GM21381 (cell line): ENCODE measurements at regions not wholly inside any gene's neighbourhood (a gene's known extent, or its start where the extent isn't known, plus 50 kb on each side); places are given as distances from the start of the nearest gene placed in this dataset.

Source experiments
- ATAC-seq: cut with Tn5 transposase; IDR thresholded peaks from one replicate; pipeline ENCODE4 v1.9.1; 2021; ENCODE audit warnings: mild to moderate bottlenecking, moderate library complexity; ENCODE audit not compliant: unreplicated experiment

DNA sequence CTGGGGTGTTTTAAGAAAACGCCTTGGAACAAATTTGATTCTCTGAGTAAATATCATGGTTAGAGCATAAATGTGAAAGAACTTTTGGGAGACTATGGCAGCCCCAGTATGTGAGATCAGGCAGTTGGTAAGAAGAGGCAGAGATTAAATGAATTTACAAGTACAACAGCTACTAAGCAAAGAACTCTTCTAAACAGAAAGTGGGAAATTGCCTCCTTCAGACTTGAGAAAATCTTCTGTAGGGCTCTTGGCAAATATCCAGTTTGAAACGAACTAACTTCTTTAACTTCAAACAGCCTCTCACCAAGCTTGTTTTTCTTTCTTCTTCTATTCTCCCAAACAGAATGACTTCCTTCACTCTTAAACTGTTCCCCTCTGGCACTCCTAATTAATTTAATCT lies 337.7 kb downstream of the SIPA1L2 start:
- no peak for ATAC-seq

DNA sequence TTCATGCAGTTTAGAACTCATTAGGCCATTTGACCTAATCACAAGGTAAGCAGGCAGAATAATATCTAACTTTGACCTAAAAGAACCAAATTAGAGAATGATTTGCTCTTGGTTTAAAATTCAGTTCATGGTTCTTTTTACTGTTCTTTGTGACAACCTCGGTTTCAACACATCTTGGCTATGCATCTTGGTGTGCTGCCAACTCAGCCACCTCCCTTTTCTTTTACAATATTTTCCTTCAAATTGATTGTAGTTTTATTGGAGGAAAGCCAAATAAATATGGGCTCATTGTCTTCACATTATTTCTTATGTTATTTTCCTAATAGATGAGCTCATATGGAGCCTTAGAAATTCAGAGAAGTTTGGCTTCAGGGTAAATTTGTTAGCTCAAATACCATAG lies 338.3 kb downstream of the SIPA1L2 start:
- no peak for ATAC-seq

DNA sequence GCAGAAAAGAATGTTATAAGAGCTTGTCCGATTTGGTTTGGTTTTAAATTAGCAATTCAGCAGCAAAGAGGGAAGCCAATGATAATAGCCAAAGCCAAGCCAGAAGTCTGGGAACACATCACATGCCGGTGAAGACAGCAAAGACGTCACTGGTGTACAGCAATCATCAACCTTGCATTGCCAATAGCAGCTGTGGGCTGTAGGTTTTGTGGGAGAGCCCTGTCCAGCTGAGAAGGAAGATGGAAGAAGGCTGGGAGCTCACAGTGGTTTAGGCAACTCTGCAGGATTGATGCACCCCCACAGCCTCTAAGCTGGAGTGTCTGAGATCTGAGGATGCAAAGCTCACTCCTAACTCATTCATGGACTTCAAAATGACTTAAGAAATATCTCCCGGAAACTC lies 338.7 kb downstream of the SIPA1L2 start:
- no peak for ATAC-seq

DNA sequence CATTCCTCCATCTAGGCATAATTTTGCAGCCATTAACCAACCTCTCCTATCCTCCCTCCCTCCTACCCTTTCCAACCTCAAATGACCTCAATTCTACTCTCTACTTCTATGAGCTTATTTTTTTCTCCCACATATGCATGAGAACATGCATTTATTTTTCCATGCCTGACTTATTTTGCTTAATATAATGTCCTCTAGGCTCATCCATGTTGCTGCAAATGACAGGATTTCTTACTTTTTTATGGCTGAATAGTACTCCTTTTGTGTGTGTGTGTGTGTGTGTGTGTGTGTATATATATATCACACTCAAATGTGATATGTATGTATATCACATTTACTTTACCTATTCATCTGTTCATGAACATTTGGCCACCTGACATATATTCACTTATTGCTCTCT lies 339.4 kb downstream of the SIPA1L2 start:
- ATAC-seq: no peak

DNA sequence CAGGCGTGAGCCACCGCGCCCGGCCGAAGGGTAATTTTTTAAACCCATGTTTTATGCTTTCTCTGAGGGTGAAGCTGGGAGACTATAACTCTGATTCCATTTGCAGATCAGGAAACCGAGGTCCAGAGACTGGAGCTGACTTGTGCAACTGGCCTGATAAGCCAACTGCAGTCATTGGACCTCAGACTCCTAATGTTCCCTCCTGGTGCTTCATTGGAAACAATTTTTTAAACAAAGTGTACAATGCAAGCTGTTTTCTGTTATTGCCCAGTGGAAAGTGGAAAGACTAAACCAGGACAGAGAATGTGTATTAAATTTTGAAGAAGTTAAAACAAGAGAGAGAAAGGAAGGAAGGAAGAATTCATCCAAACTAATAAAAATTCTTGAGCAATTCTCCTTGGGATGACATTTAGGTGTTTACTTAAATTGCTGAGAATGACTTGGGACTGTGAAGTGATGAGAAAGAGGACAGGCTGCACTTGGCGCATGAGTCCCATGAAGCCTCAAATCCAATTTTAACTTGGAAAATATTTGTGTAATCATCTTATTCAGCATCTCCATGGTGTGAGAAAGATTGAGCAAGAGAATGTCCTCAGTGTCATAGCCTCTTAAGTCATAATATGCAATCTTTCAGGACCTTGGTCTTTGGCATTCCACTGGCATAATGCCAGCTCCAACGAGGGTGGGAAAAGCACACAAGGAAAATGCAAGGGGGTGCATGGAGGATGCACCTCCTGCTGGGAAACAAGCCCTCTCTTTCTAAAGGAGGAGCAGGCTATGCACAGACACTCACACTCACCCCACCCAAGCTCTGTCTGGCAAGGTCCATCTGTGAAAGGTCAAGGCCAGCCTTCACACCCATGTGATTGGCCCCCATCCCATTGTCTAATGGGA lies 342.0 kb downstream of the SIPA1L2 start:
- no peak for ATAC-seq

DNA sequence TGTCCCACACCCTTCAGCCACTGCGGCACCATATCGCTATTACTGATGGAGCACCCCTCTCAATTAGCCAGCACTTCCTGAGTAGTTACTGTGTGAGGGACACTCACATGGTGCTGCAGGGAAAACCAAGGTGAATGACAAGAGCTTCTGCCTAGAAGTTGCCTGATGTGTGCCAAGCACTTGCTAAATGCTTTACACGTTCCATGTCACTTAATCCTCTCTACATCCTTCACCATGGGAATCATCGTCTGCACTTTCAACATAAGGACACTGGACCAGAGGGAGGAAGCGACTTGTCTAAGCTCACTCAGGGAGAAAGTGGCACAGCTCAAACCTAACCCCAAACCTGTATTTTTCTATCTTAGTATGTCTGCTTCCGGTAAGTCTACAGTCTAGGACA lies 344.8 kb downstream of the SIPA1L2 start:
- no peak for ATAC-seq

DNA sequence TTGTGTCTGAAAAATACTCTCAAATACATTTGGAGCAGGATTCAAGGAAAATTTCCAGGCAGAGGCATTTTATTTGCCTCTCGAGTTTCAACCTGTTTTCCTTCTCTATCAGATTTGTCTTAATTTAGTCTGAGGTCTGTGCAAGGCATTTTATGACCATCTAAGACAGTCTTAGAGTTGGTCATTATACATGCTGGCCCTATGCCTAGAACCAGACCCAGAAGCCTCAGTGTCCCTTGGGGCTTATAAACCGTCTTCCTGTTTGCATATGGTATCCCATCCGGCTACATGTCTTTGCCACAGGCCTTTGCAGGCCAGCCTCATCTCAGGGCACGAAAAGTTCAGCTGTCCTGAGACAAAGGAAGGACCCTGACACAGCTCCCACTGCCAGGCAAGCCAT lies 346.1 kb downstream of the SIPA1L2 start:
- no peak for ATAC-seq

DNA sequence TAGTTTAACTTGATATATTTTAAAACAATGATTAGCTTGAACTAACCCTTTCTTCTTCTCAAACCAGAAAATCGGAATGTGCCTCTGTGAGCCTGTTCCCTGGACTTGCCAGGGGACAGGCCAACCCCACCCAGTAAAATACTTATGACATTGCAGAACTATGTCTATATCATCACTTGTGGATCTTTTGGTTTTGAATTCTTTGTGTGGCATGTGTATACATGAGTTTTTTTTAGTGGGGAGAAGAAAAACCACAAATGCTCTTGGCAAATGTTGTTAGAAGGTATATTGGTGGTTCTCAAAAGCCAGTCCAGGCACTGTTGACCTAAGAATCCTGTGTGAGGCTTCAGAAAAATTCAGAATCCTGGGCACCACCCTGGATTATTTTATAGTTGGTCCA lies 347.4 kb downstream of the SIPA1L2 start:
- no peak for ATAC-seq

DNA sequence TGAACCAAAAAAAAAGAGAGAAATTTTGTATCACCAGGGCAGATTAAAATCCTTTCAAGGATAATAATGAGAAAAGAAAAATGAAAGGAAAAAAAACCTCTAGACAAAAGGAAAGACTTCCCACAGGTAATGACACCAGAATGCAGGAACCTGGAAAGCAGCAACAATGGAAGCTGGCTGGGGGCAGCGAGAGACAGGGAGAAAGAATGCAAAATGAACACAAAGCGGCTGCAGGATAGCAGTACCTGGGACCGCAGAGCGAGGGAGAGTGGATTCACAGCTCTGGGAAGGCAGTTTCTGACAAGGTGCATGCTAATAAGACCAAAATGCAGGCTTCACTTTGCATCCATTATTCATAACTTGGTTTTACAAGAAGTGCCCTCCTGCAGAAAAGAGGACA lies 349.0 kb downstream of the SIPA1L2 start:
- no peak for ATAC-seq

DNA sequence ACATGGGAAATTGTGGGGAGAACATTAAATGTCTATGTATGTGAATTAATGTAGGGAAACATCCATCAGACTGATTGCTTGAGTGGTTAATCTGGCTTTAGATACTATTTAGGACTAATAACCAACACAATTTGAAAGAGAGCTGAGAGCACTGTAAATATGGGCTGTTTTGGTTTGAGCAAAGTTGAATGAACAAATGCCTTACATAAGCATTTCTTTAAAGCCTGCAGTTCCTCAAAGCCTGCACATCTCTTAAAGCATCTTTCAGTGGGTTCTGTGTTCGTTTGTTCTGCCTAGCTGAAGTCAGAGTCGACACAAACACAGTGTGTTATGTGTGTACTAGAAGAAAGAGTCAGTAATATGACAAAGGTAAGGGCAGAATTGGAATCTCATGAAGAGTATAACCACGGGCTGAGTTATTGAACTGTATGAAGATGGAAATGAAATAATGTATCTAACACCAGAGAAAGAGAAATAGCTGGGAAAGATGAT lies 350.0 kb downstream of the SIPA1L2 start:
- no peak for ATAC-seq

DNA sequence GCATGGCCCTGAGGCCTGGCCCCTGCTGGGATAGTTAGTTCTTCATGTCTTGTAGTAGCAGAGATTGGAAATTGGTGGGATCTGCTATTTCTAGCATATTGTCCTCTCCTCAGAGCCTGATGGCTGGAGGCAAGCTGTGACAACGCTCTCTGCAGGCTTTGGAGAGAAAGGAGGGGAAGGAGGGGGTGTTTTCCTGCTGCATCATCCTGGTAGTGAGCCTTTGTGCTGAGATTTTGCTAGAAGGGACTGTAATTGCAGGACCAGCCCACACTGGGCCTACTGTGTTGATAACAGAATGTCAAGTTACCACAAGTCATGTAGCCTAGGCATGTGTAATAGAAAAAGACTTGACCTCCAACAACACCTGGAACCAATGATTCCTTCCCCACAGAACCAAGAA lies 351.0 kb downstream of the SIPA1L2 start:
- ATAC-seq: no peak

DNA sequence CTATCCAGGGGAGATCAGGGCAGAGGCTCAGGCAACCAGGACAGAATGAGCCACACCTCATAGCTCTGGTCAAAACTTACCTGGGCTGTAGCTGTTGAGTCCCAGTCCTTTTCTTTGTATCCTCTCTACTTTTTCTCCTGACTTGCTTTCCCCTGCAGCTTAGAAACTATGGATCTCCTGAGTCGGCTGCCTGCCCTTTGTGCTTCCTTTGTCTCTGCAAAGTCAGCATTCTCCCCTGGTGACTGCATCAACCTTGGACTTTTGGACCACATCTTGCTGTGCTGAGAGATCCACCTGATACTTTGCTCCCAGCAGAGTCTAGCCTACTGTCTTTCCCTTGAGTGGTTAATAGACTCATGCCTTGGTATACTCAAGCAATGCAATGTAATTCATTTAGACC lies 353.3 kb downstream of the SIPA1L2 start:
- no peak for ATAC-seq

DNA sequence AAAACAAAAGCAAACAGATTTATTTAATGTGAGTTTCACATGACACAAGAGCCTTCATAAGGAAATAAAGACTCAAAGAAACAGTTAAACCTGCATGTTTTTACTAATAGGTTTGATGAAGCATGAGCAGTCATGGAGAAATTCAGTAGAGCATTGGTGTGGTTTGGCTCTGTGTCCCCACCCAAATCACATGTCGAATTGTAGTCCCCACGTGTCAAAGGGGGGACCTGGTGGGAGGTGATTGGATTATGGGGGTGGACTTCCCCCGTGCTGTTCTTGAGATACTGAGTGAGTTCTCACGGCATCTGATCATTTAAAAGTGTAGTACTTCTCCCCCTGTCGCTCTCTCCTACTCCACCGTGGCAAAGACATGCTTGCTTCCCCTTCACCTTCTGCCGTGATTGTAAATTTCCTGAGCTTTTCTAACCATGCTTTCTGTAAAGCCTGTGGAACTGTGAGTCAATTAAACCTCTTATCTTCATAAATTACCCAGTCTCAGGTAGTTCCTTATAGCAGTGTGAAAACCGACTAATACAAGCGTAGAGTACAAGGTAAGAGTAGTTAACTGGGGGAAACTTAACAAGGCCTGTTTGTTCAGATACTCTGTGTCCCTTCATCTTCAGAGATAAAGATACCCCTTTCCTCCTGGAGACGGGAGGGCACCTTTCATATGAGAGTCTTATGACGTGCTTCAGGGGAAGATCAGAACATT lies 354.8 kb downstream of the SIPA1L2 start:
- ATAC-seq: no peak

DNA sequence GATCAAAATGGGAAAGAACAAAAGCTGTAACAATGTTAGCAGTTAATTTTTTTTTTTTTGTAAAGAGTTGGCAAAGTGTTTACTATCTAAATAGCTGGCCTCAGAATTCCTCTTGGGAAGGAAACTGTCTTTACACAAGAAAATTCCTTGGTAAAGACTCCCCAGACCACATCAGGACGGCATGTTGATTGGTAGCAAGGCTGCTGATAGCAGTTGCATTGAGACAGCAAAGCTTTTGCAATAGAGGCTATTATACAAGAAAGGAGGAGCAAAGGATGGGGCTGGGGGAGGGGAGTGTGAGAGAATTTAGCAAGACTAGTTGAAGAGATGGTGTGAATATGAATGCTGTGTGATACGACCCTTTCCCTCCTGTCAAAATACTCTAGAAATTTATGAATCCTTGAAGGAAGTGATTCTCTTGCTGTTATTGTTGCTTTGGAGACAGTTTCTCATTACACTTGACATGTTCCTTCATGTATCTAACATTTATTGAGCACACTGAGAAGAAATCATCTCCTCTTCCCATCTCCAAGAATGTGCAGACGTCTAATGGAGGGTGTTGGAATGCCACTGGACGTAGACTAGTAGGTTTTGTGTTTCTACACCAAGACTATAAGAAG lies 355.6 kb downstream of the SIPA1L2 start:
- no peak for ATAC-seq

DNA sequence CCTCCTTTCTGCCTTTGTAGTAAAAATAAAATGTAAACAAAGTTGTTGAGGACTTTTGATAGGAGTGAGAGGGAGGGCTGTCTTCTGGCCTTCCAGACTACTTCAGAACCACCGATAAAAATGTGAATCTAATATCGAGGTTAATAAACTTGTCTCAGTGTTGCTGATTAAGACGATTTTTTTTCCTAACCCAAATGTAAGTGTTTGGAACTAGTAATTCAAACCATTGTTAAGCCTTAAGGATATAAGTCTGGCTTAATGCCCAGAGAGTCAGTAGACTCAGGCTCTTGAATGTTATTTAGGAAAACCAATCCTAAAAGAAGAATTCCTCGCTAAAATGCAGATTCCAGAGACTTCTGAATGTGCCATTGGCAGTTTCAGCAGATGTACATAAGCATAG lies 356.9 kb downstream of the SIPA1L2 start:
- no peak for ATAC-seq

DNA sequence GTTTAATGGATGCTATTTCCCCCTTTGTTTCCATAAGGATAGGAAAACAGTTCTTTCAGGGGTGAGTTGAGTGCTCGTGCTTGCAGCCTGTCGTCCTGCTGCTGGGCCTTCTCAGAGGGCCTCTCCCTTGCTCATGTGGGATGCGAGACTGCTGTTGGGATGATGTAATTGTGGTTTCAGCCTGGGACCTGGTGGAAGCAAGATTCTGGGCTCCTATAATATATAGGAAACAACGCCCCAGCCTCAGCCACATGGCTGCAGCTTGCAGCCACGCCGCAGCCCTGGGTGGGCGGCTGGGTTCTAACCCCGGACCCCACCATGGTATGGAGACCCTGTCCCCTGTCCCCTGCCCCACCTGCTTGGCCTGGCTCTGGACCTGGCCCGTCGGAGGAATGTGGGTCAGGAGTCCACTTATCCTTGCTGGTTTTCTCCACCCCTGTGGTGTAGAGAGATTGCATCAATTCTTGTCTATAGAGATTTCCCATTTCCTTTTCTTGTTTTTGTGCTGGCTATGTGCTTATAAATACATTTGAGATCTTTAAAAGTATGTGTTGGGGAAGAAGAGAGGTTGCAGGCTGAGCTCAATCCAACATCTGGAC lies 357.8 kb downstream of the SIPA1L2 start:
- ATAC-seq: no peak

DNA sequence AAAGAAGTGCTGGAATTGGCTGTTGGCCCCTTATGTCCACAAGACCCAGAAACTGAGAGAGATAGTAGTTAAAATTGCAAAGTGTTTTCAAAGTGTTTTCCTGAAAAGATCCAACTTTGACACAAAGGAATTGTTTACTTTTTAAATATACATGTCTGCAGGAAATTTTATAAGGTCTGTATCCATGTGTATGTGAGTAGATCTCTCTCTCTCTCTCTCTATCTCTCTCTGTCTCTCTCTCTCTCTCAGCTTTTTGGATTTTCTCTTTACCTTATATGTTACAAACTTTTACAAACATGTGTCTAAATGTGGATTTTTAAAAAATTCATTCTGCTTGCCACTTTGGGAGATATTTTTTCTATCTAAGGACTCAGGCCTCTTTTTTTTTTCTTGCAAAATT lies 358.6 kb downstream of the SIPA1L2 start:
- ATAC-seq: no peak

DNA sequence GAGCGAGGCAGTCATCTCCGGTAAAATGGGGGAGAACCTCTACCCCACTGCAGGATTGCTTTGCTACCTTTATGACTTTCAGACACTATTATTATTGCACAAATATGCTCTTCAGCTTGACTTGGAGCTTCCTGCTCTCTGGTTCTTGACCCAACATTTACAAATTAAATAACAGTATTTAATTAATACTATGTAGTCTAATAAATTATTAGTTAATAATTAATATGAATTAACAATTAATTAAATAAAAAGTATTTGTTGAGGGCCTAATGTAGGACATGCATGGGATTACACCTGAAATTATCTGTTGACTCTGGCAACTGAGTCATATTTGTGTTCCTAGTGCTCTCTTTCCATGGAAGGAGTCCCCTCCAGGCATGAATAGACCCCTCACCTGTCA lies 359.9 kb downstream of the SIPA1L2 start:
- no peak for ATAC-seq

DNA sequence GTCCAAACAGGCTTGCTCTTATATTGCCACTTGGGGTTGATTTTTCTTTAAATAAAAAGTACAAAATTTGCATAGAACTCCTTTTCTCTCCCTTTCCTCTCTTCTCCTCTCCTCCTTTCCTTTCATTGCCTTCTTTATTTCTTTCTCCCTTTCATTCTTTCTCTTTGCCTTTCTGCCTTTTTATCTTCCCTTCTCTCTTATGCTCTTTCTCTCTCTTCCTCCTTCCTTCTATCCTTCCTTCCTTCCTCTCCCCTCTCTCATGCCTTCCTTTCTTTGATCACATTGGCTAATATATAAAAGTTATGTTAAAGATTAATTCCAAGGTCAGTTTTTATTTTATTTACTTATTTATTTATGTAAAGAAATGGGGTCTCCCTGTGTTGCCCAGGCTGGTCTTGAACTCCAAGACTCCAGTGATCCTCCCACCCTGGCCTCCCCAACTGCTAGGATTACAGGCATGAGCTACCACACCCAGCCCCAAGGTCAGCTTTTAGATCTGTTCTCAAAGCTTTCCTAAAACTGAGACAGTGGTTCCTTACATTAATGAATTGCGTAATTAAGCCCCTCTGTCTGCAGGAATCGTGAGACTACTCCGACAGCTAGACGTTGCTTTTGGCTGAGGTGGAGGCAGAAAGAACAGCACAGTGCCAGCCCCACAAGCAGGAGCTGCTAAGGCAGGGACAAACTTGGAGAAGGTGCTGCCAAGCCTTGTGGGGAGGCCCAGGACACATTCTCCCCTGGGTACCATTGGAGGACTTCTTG lies 361.9 kb downstream of the SIPA1L2 start:
- no peak for ATAC-seq

DNA sequence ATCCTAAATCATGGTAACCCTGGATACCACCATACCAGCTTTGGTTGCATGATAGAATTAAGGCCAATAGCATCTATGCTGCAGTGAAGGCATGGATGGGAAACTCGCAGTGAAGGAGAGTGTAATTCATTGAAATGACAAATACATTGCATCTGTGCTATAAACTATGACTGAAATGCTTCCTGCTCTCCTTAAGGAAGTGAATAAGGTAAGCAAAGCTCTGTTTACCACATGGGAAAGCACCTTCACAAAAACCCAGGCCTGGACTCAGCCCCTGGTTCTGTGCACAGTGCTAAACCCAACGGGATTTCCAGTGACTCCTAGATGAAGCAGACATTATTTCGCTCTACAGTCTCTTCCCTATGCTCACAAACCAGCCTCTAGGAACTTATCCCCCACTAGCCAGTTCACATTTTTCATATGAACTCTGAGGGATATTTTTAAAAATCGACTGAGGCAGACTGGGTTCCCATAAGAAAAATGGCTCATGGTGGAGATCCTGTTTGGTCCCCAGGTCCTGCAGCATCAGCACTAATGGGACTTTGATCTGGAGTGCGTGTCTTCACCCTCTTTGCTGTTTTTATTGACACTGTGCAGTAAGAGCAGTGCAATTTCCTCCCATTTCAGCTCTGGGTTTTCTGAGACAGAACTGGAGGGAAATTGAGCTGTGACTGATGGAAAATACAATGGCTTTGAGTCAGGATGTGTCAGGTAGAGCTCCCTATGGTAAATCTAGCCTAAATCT lies 362.7 kb downstream of the SIPA1L2 start:
- ATAC-seq: no peak
